Neural cell (in vitro differentiated cells): ENCODE measurements at regions not wholly inside any gene's neighbourhood (a gene's known extent, or its start where the extent isn't known, plus 50 kb on each side); places are given as distances from the start of the nearest gene placed in this dataset.

ENCODE experiments used
- H2AFZ ChIP-seq: fragments of 200-600, 300-800 bp; sonication (generic), shearing (Covaris generic); 2 replicates; pipeline ENCODE4 v1.6.0; 2014; ENCODE audit warnings: low read depth, mild to moderate bottlenecking, antibody characterized with exemption, low read length, moderate library complexity
- H3F3A ChIP-seq: fragments of 200-600 bp; shearing (Covaris generic); 2 replicates; pipeline ENCODE4 v1.6.1; 2016; ENCODE audit warnings: mild to moderate bottlenecking, moderate library complexity, mixed read lengths, antibody characterized with exemption, low read length; ENCODE audit not compliant: insufficient read depth, poor library complexity, severe bottlenecking
- H3K27ac ChIP-seq: fragments of 200-600, 300-800 bp; sonication (generic), shearing (Covaris generic); 2 replicates; pipeline ENCODE4 v1.5.1; 2014; ENCODE audit warnings: mild to moderate bottlenecking, low read length, moderate library complexity
- H3K27me3 ChIP-seq: fragments of 300-800, 200-600 bp; sonication (generic), shearing (Covaris generic); 2 replicates; pipeline ENCODE4 v1.6.0; 2014; ENCODE audit warnings: mild to moderate bottlenecking, low read depth, low read length, moderate library complexity; ENCODE audit not compliant: insufficient read depth
- H3K36me3 ChIP-seq: fragments of 300-800, 200-600 bp; sonication (generic), shearing (Covaris generic); 2 replicates; pipeline ENCODE4 v1.5.1; 2014; ENCODE audit warnings: mild to moderate bottlenecking, antibody characterized with exemption, low read length, moderate library complexity; ENCODE audit not compliant: insufficient read depth
- H3K4me2 ChIP-seq: fragments of 300-800, 200-600 bp; sonication (generic), shearing (Covaris generic); 2 replicates; pipeline ENCODE4 v1.6.0; 2014; ENCODE audit warnings: mild to moderate bottlenecking, low read length
- H3K4me3 ChIP-seq: fragments of 300-800, 200-600 bp; sonication (generic), shearing (Covaris generic); 2 replicates; pipeline ENCODE4 v1.5.1; 2014; ENCODE audit warnings: mild to moderate bottlenecking, low read length, moderate library complexity
- H3K79me2 ChIP-seq: fragments of 200-600 bp; shearing (Covaris generic); replicated peaks from 2 replicates; pipeline ENCODE4 v1.6.0; 2014; ENCODE audit warnings: mild to moderate bottlenecking, low read length, moderate library complexity; ENCODE audit not compliant: insufficient read depth
- H3K9ac ChIP-seq: fragments of 300-800, 200-600 bp; sonication (generic), shearing (Covaris generic); 2 replicates; pipeline ENCODE4 v1.6.1; 2016; ENCODE audit warnings: mild to moderate bottlenecking, low read length, mixed read lengths
- H3K9me2 ChIP-seq: fragments of 200-600 bp; shearing (Covaris generic); 2 replicates; pipeline ENCODE4 v1.6.1; 2016; ENCODE audit warnings: mild to moderate bottlenecking, low read length, mixed read lengths; ENCODE audit not compliant: insufficient read depth
- H3K9me3 ChIP-seq: fragments of 200-600, 300-800 bp; sonication (generic), shearing (Covaris generic); 2 replicates; pipeline ENCODE4 v1.6.1; 2016; ENCODE audit warnings: mild to moderate bottlenecking, mixed run types, low read length, moderate library complexity, mixed read lengths
- H4K20me1 ChIP-seq: fragments of 200-600 bp; shearing (Covaris generic); 2 replicates; pipeline ENCODE4 v1.6.1; 2016; ENCODE audit warnings: mild to moderate bottlenecking, mixed run types; ENCODE audit not compliant: insufficient read depth
- EP300 ChIP-seq: fragments of 450-650 bp; conservative IDR thresholded peaks from 2 replicates; pipeline ENCODE4 v1.6.1; 2014; ENCODE audit warnings: antibody characterized with exemption, mild to moderate bottlenecking, moderate library complexity; ENCODE audit not compliant: poor library complexity, severe bottlenecking
- MXI1 ChIP-seq: fragments of 450-650 bp; conservative IDR thresholded peaks from 2 replicates; pipeline ENCODE4 v1.6.1; 2014; ENCODE audit warnings: antibody characterized with exemption, mild to moderate bottlenecking; ENCODE audit not compliant: poor library complexity, severe bottlenecking
- POLR2AphosphoS5 ChIP-seq: IDR thresholded peaks from 2 replicates; pipeline ENCODE4 v1.6.1; 2012
- RAD21 ChIP-seq: fragments of 450-650 bp; conservative IDR thresholded peaks from 2 replicates; pipeline ENCODE4 v1.6.1; 2014; ENCODE audit warnings: antibody characterized with exemption, mild to moderate bottlenecking, moderate library complexity
- SMC3 ChIP-seq: fragments of 450-650 bp; conservative IDR thresholded peaks from 2 replicates; pipeline ENCODE4 v1.6.1; 2014; ENCODE audit warnings: antibody characterized with exemption, mild to moderate bottlenecking, moderate library complexity; ENCODE audit not compliant: poor library complexity
- TAF1 ChIP-seq: IDR thresholded peaks from 2 replicates; pipeline ENCODE4 v1.6.1; 2012; ENCODE audit warnings: low read depth
- TF ChIP-seq, protein P1 (sequence below): fragments of 450-650 bp; IDR thresholded peaks from 2 replicates; pipeline ENCODE4 v1.5.1; 2014; ENCODE audit warnings: antibody characterized with exemption, mild to moderate bottlenecking, moderate library complexity; ENCODE audit not compliant: poor library complexity, severe bottlenecking
- TF ChIP-seq, protein P2 (sequence below): IDR thresholded peaks from 2 replicates; pipeline ENCODE4 v1.6.1; 2012; ENCODE audit warnings: borderline replicate concordance

DNA sequence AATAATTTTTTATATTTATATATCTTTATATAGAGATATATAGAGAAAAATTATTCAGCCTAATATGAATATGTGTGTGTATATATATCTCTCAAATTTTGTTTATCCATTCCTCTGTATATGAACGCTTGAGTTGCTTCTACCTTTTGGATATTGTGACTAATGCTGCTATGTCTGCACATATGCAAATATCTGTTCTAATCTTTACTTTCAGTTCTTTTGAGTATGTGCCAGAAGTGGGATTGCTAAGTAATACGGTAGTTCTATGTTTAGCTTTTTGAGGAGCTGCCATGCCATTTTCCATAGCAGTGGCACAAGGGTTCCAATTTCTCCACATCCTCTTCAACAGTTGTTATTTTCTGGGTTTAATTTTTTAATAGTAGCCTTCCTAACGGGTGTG lies 72.8 kb upstream of the CEP85L start:
- Histone ChIP-seq H3K27me3 (no peaks in the 10 kb centered on the region), H2AFZ (no peak overlapping the region), H3K9me3 (no peaks in the 10 kb centered on the region)

DNA sequence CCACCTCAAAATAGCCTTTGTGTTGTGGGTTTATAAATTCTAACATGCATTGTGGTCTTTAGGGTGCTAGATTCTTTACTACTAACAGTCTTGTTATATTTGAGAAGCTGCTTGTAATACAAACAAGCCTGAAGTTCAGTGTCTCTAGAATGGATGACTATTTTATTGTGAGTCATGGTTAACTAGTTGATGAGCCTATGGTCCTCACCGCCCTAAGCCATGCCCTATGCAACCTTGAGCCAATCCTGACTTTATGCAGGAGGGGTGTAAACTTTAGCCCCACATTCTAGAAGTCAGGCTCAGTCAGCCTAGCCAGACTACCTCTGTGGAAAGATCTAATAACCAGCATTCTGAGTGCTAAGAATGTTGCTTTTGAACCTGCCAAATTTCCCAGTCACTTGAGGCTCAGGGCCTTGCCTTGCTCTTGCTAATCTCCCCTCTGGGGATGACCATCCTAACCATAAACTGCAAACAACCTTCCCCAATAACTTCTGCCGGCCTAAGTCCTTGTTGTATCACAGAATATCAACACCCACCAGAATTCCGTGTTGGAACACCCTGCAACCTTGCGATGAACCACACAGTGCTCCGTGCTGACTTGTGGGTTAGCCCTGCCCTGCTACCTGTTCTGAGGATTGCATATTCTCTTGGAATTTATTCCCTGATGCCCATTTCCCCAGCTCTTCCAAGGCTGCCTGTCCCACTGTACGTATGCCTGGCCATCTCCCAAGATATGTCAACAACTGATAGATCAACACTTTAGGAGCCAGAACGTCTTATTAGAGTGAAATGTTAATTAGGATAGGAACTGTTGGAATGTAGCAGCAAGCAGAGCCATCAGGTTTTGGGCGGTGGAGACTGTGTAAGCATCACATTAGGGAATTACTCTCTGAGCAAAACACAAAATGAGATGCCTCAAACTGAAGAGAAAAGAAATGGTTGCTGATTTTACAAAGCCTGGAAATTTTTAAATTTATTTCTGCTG lies 71.7 kb upstream of the CEP85L start:
- Histone ChIP-seq H3K4me3 (no peak overlapping the region), H3K79me2 (no peaks in the 10 kb centered on the region), H2AFZ (no peak overlapping the region), H3K4me2 (no peak overlapping the region), H3K9me2 (no peaks in the 10 kb centered on the region), H3K36me3 (no peaks in the 10 kb centered on the region), H3K27ac (no peak overlapping the region), H3K9ac (no peak overlapping the region), H3K27me3 (no peaks in the 10 kb centered on the region), H3F3A (no peaks in the 10 kb centered on the region), H4K20me1 (no peaks in the 10 kb centered on the region), H3K9me3 (no peaks in the 10 kb centered on the region)
- TF ChIP-seq TAF1 (no peak), EP300 (no peak), SMC3 (no peak), POLR2AphosphoS5 (no peak), RAD21 (no peak)
- TF ChIP-seq, protein P1, sequence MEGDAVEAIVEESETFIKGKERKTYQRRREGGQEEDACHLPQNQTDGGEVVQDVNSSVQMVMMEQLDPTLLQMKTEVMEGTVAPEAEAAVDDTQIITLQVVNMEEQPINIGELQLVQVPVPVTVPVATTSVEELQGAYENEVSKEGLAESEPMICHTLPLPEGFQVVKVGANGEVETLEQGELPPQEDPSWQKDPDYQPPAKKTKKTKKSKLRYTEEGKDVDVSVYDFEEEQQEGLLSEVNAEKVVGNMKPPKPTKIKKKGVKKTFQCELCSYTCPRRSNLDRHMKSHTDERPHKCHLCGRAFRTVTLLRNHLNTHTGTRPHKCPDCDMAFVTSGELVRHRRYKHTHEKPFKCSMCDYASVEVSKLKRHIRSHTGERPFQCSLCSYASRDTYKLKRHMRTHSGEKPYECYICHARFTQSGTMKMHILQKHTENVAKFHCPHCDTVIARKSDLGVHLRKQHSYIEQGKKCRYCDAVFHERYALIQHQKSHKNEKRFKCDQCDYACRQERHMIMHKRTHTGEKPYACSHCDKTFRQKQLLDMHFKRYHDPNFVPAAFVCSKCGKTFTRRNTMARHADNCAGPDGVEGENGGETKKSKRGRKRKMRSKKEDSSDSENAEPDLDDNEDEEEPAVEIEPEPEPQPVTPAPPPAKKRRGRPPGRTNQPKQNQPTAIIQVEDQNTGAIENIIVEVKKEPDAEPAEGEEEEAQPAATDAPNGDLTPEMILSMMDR, result no peak
- TF ChIP-seq, protein P2, sequence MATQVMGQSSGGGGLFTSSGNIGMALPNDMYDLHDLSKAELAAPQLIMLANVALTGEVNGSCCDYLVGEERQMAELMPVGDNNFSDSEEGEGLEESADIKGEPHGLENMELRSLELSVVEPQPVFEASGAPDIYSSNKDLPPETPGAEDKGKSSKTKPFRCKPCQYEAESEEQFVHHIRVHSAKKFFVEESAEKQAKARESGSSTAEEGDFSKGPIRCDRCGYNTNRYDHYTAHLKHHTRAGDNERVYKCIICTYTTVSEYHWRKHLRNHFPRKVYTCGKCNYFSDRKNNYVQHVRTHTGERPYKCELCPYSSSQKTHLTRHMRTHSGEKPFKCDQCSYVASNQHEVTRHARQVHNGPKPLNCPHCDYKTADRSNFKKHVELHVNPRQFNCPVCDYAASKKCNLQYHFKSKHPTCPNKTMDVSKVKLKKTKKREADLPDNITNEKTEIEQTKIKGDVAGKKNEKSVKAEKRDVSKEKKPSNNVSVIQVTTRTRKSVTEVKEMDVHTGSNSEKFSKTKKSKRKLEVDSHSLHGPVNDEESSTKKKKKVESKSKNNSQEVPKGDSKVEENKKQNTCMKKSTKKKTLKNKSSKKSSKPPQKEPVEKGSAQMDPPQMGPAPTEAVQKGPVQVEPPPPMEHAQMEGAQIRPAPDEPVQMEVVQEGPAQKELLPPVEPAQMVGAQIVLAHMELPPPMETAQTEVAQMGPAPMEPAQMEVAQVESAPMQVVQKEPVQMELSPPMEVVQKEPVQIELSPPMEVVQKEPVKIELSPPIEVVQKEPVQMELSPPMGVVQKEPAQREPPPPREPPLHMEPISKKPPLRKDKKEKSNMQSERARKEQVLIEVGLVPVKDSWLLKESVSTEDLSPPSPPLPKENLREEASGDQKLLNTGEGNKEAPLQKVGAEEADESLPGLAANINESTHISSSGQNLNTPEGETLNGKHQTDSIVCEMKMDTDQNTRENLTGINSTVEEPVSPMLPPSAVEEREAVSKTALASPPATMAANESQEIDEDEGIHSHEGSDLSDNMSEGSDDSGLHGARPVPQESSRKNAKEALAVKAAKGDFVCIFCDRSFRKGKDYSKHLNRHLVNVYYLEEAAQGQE, result no peak

More for the DNA sequence above, 72.8 kb upstream of the CEP85L start:
- TF ChIP-seq MXI1, result no peak
- no peak for TF ChIP-seq TAF1
- no peak for TF ChIP-seq RAD21
- no peak for TF ChIP-seq POLR2AphosphoS5
- no peak for TF ChIP-seq SMC3
- H3K9me2 ChIP-seq, result no peaks in the 10 kb centered on the region
- no peaks in the 10 kb centered on the region for H3F3A ChIP-seq
- H3K36me3 ChIP-seq, result no peaks in the 10 kb centered on the region
- no peaks in the 10 kb centered on the region for H3K79me2 ChIP-seq
- H3K9ac ChIP-seq, result no peak overlapping the region
- H3K4me3 ChIP-seq, result no peak overlapping the region
- H3K27ac ChIP-seq, result no peak overlapping the region
- no peaks in the 10 kb centered on the region for H4K20me1 ChIP-seq
- no peak overlapping the region for H3K4me2 ChIP-seq
